ENCODE measurements at regions not wholly inside any gene's neighbourhood (a gene's known extent, or its start where the extent isn't known, plus 50 kb on each side); places are given as distances from the start of the nearest gene placed in this dataset.

DNA sequence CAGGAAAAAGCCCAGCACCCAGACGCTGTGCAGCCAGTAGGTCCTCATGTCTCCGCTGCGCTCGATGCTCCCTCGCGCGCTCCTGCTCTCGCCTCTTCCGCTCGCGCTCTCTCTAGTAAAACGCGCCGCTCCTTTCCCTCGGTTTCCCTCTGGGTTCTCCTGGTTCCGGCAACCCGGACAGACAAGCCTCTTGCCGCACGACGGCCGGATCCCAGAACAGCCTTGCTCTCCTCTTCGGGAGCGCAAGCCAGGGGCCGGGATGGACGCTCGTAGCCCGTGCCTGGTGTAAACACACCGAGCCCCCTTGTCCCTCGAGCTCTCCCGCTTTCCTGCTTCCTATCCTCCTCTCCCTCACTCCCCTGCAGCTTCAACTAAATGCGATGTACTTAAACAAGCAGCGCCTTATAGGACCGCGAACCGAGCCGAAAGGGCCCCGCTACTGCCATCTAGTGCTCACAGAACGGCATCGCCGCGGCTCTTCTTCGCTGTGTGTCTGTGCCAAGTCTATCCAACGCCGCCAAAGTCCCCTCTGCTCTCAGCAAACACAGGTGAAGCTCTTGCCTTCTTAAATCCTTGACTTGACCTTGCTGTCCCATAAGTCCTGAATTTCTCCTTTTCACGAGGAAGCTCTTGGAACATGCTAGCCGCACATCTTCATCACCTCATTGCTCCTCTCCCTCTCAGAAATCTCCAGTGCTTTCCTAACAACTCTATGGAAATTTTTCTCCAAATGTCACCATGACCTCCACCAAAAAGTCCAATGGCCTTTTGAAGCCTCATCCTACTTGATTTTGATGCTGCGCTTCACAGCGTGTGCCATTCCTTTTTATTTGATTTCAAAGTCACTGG, 1037.2 kb downstream of the IGSF11 start:
- Histone ChIP-seq H3K9ac (ENCODE audit: insufficient read depth in 1 of 2, low read length in 2 of 2) (peak overlapping the region in 1 of 2 donors; percentile 68), H3K4me1 (ENCODE audit: control insufficient read depth in 5 of 5, insufficient read depth in 5 of 5, low read length in 5 of 5) (peaks cover 0 to 6% (median 5%) of the 10 kb centered on the region in 5 donors)

DNA sequence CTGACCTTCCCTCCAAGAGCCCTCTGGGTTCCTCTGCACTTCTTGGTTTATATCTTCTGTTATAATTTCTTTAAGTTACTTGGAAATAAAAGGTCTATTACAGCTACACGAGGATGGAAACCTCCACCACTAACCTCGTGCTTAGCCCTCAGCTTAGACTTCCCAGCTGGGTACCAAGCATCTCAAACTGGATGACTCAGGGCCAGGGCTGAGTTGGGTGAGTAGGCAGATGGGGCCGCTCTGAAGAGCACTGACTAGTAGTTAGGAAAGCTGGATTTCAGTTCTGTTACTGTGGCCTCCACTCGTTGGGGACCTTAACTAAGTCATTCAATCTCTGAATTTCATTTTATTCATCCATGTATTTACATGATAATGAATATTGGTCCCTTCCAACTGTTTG, 1036.6 kb downstream of the IGSF11 start:
- WGBS, 2 donors, result 49 to 66% methylated on average over 4 of the region's 4 CpGs
- Histone ChIP-seq H3K4me3 (no peak overlapping the region), H3K4me1 (ENCODE audit: control insufficient read depth in 5 of 5, insufficient read depth in 5 of 5, low read length in 5 of 5) (peaks cover 0 to 6% (median 5%) of the 10 kb centered on the region in 5 donors), H3K36me3 (ENCODE audit: control insufficient read depth in 4 of 4, insufficient read depth in 4 of 4, low read length in 4 of 4) (no peaks in the 10 kb centered on the region), H3K27ac (ENCODE audit: low read depth in 1 of 2, low read length in 1 of 2) (no peak overlapping the region), H3K9ac (ENCODE audit: insufficient read depth in 1 of 2, low read length in 2 of 2) (no peak overlapping the region), H3K27me3 (ENCODE audit: control insufficient read depth in 3 of 3, insufficient read depth in 3 of 3, low read length in 2 of 3) (peaks cover 0 to 26% (median 8%) of the 10 kb centered on the region in 3 donors), H3K9me3 (ENCODE audit: control insufficient read depth in 4 of 4, insufficient read depth in 3 of 4, low read length in 3 of 4) (peaks cover 0 to 8% (median 0%) of the 10 kb centered on the region in 4 donors)
- ATAC-seq (ENCODE audit: insufficient read depth, low FRiP score), result no peak
- TF ChIP-seq, protein P1, sequence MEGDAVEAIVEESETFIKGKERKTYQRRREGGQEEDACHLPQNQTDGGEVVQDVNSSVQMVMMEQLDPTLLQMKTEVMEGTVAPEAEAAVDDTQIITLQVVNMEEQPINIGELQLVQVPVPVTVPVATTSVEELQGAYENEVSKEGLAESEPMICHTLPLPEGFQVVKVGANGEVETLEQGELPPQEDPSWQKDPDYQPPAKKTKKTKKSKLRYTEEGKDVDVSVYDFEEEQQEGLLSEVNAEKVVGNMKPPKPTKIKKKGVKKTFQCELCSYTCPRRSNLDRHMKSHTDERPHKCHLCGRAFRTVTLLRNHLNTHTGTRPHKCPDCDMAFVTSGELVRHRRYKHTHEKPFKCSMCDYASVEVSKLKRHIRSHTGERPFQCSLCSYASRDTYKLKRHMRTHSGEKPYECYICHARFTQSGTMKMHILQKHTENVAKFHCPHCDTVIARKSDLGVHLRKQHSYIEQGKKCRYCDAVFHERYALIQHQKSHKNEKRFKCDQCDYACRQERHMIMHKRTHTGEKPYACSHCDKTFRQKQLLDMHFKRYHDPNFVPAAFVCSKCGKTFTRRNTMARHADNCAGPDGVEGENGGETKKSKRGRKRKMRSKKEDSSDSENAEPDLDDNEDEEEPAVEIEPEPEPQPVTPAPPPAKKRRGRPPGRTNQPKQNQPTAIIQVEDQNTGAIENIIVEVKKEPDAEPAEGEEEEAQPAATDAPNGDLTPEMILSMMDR (IDR thresholded peaks at IDR 0.05; ENCODE audit: control extremely low read depth, extremely low read depth), result no peak
- DNase-seq, result no peak

More for the DNA sequence above, 1037.2 kb downstream of the IGSF11 start:
- DNase-seq (peak; percentile 87 to 94 (median 92)), ATAC-seq (ENCODE audit: insufficient read depth, low FRiP score) (peak; percentile 88)
- peak overlapping the region; percentile 21 for H3K4me3 ChIP-seq
- H3K27ac ChIP-seq (ENCODE audit: low read depth in 1 of 2, low read length in 1 of 2), result no peak overlapping the region
- H3K36me3 ChIP-seq (ENCODE audit: control insufficient read depth in 4 of 4, insufficient read depth in 4 of 4, low read length in 4 of 4), result no peaks in the 10 kb centered on the region
- peaks cover 0 to 8% (median 0%) of the 10 kb centered on the region in 4 donors for H3K9me3 ChIP-seq (ENCODE audit: control insufficient read depth in 4 of 4, insufficient read depth in 3 of 4, low read length in 3 of 4)
- TF ChIP-seq, protein P1 (IDR thresholded peaks at IDR 0.05; ENCODE audit: control extremely low read depth, extremely low read depth), result peak; percentile 30
- H3K27me3 ChIP-seq (ENCODE audit: control insufficient read depth in 3 of 3, insufficient read depth in 3 of 3, low read length in 2 of 3), result peaks cover 0 to 26% (median 8%) of the 10 kb centered on the region in 3 donors
- WGBS, 2 donors, result 3 to 4% methylated on average over 48 of the region's 48 CpGs

DNA sequence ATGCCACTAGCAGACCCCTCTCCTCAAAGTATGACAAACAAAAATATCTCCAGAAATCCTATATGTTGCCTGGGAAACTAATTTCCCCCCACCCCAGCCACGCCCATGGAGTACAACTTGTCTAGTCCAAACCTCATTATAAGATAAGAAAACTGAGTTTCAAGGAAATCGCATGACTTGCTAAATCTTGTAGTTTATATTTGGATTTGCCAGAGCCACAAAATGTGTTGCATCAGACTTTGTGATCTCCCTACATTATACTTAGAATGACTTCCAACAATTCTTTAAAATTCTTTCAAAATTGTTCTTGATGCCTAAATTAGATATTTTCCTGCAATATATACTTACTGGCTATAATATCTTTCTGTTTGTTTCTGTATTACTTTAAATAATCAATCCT, 1034.4 kb downstream of the IGSF11 start:
- ATAC-seq (ENCODE audit: insufficient read depth, low FRiP score) (no peak), DNase-seq (peak in 2 of 3 donors; percentile 6 to 36)
- peaks cover 0 to 2% (median 0%) of the 10 kb centered on the region in 4 donors for H3K9me3 ChIP-seq (ENCODE audit: control insufficient read depth in 4 of 4, insufficient read depth in 3 of 4, low read length in 3 of 4)
- 66 to 81% methylated on average over 2 of the region's 2 CpGs for WGBS, 2 donors
- H3K4me1 ChIP-seq (ENCODE audit: control insufficient read depth in 5 of 5, insufficient read depth in 5 of 5, low read length in 5 of 5), result peaks cover 0 to 6% (median 5%) of the 10 kb centered on the region in 5 donors
- no peak overlapping the region for H3K9ac ChIP-seq (ENCODE audit: insufficient read depth in 1 of 2, low read length in 2 of 2)
- H3K27me3 ChIP-seq (ENCODE audit: control insufficient read depth in 3 of 3, insufficient read depth in 3 of 3, low read length in 2 of 3), result peaks cover 0 to 16% (median under 1%) of the 10 kb centered on the region in 3 donors
- TF ChIP-seq, protein P1 (IDR thresholded peaks at IDR 0.05; ENCODE audit: control extremely low read depth, extremely low read depth), result no peak
- H3K4me3 ChIP-seq, result no peak overlapping the region
- no peak overlapping the region for H3K27ac ChIP-seq (ENCODE audit: low read depth in 1 of 2, low read length in 1 of 2)
- no peaks in the 10 kb centered on the region for H3K36me3 ChIP-seq (ENCODE audit: control insufficient read depth in 4 of 4, insufficient read depth in 4 of 4, low read length in 4 of 4)
